ENCODE measurements at regions not wholly inside any gene's neighbourhood (a gene's known extent, or its start where the extent isn't known, plus 50 kb on each side); places are given as distances from the start of the nearest gene placed in this dataset.
"Not testable (repeated sequence)": the region's sequence is repeated elsewhere in the genome, so short reads cannot be mapped to it uniquely, and the experiment has no call there.

DNA sequence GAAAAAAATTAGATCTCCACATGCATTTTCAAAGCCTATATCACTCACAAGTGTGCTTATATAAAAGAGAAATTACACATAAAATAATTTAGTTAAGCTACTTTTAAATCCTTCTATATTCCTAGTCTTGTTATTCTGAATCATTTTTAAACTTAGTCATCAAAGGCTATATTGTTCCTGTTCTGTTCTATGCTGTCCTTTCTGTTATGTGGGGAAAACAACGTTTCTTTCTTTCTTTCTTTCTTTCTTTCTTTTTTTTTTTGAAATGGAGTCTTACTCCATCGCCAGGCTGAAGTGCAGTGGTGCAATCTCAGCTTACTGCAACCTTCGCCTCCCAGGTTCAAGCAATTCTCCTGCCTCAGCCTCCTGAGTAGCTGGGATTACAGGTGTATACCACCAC lies 389.2 kb upstream of the FTMT start:
- no peak for DNase-seq (ENCODE audit: low read depth)

GRCh38 chr5:121471222-121471621 lies 380.5 kb upstream of the FTMT start:
- DNase-seq (ENCODE audit: low read depth) = not testable (repeated sequence)

DNA sequence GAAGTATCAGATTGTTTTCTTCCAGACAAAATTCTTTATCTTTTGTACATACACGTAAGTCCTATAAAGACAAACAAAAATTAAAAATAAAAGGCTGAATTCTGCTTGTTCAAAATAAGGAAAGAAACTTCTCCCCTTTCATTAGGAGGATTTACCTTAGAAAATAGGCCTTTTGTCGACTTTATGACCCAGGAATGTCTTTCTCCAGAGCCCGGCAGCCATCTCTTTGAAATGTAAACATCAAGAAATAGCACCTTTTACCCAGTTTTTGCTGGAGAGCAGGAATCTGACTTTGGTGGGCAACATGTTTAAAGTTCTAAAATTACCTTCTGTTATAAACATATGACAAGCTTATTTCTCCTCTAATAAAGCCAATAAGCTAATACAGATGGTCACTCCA lies 373.0 kb upstream of the FTMT start:
- DNase-seq (ENCODE audit: low read depth) = no peak

DNA sequence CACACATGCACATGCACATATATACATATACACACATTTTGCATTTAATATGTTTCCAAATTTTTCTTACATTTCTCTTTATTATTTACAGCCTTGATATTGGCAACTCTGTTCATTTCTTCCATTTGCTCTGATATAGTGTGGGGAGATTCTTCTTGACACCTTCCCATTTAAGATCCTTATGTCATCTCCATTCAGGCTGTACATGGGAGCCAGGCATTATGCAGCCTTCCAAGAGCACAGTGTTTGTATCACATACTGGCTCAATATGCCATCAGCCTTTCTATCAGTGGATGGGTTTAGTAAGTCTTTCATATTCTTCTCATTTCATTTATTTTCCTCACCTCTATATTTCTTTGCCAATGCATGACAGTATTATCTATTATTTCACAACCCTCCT lies 372.3 kb upstream of the FTMT start:
- no peak for DNase-seq (ENCODE audit: low read depth)

GRCh38 chr5:121485281-121485680 lies 366.4 kb upstream of the FTMT start:
- no peak for DNase-seq (ENCODE audit: low read depth)

GRCh38 chr5:121485999-121486398 lies 365.7 kb upstream of the FTMT start:
- DNase-seq (ENCODE audit: low read depth) = not testable (repeated sequence)

DNA sequence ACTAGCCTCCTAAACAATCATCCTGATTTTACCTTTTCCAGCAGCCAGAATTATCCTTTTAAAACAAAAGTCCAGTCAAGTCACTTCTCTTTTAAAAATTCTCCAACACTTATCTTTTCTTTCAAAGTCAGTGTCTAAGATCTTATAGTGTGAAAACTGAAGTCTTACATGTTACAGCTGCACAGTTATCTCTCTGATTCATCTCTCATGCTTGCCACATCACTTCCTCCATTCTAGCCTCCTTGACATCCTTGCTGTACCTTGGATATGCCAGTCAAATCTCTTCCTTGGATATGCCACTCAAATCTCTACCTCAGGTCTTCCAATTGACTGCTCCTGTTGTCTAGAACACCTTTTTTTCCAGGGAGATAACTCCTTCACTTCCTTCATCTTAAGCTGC lies 361.7 kb upstream of the FTMT start:
- no peak for DNase-seq (ENCODE audit: low read depth)

GRCh38 chr5:121497176-121497575 lies 354.5 kb upstream of the FTMT start:
- no peak for DNase-seq (ENCODE audit: low read depth)

DNA sequence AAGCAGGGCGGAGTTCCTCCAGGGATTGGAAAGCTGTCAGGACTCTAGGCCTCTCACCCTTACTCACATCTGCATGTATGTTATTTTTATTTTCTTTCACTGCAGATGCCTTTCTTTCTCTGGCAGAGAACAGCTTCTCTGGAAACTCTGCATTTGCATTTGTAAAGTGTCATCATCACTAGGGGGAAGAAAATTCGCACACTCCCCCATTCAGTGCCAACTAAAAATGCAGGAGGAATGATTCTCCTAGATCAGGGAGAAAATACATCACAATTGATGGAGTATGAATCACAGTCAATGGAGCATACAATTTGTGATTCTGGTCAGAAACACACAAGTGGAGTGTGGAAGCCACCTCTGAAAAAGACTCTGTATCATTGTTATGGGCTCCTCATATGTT lies 351.4 kb upstream of the FTMT start:
- DNase-seq (ENCODE audit: low read depth) = no peak

DNA sequence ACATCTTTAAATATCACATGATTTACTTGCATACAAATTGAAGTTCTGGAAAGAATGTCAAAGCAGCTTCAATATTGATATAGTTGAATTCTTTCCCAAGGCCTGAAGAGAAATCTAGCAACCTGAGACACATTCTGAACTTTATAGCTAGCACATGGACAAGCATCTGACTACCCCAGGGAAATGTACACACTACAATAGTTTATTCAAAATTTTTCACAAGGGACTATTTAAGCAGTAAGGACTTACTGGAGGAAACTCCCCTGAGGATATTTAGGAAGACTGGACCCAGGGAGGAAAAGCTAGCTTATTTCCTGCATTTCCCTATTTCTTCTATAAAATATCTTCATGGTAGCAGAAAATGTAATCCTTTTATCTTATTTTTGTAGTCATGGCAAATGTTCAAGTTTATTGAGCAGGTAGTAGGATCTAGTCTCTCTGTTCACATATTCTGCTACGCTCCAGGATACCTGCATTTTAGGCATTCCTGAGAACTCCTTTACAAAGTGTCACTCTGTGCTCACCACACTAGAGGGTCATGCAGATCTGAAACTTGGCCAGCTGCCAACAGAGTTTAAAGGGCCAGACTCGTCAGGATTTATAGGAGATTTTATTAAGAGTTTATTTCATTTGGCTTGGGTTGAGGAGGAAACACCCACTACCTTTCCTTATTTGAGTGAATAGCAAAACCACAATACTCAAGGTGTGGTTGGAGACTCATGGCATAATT lies 348.4 kb upstream of the FTMT start:
- peak; percentile 1 for DNase-seq (ENCODE audit: low read depth)

- no peak for DNase-seq (ENCODE audit: low read depth)
Observed at GRCh38 chr5:121516997-121517396, 334.7 kb upstream of the FTMT start.

- DNase-seq (ENCODE audit: low read depth) = no peak
Observed at GRCh38 chr5:121525706-121526105, 326.0 kb upstream of the FTMT start.

DNA sequence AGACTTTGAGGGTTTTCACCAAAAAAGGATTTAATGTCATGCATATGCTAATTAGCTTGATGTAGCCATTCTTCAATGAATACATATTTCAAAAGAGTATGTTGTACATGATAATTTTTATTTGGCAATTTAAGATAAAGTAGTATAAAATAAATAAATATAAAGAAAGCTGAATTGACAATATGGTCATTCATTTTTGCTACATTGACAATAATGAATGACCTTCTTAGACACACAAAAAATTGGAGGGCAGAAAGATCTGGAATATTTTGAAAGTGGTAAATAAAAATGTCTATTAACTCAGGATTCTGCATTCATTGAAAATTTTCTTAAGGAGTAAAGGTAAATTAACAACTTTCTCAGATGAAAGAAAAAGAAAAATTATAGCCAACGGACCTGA lies 324.8 kb upstream of the FTMT start:
- no peak for DNase-seq (ENCODE audit: low read depth)

GRCh38 chr5:121533814-121534213 lies 317.9 kb upstream of the FTMT start:
- DNase-seq (ENCODE audit: low read depth) = no peak

DNA sequence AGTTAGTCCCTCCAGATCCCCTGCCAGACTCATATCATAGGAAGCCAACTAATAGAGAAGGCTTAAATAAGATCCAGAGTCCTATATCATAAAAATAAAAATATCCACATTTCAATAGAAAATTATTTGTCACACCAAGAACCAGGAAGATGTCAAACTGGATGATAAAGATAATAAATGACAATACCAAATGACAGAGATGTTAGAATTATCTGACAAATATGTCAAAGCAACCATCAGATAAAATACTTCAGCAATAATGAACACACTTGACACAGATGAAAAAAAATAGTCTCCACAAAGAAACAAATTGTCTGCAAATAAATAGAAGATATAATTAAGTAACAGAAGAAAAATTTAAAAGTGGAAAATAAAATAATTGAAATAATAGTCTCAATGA lies 300.7 kb upstream of the FTMT start:
- no peak for DNase-seq (ENCODE audit: low read depth)

- no peak for DNase-seq (ENCODE audit: low read depth)
Observed at GRCh38 chr5:121559832-121560231, 291.9 kb upstream of the FTMT start.

GRCh38 chr5:121572061-121572460 lies 279.6 kb upstream of the FTMT start:
- no peak for DNase-seq (ENCODE audit: low read depth)

DNA sequence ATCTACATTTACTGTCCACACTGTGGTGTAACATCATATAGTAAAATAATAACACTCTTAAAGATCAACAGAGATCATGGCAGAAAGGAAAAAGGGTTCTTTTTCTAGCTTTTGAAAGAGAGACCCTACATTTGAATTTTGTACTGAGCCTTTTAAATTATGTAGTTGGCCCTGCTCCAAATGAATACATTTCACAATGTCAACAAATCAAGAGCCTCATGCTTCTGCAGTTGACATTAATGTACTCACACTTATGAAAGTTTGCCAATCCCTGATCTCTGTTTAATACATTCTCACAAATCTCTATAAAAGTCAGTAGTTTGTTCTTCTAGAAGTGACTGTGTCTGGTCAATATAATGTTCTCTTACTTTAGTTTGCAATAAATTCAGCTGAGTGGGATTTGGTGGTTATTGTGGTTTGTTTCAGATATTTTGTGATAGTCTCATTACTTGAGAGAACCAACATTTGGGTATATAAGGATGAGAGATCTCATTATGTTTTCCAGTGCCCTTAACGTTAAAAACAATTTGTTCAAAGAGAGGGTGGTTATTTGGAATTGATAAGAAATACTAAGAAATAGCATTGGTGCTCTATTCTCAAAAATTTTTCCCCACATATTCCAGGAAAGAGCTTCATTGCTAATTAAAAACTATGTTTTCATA lies 277.8 kb upstream of the FTMT start:
- DNase-seq (ENCODE audit: low read depth) = no peak

DNA sequence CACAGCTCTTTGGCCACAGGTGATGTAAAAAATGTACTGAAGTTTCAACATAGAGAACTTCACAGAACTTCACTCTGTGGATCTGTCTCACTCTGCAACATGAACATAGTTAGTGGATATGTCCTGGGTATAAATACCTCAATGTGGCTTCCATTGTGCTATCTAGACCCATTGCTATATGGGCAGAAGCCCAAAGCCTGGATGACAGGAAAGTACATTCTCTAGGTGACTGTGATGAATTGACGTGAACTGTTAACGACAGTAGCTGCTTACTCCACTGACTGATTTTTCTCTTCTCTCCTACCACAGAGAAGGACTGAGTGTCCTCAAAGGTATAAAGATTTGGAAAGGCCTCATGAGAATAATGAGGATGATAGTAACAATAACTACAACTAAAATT lies 270.1 kb upstream of the FTMT start:
- no peak for DNase-seq (ENCODE audit: low read depth)

DNA sequence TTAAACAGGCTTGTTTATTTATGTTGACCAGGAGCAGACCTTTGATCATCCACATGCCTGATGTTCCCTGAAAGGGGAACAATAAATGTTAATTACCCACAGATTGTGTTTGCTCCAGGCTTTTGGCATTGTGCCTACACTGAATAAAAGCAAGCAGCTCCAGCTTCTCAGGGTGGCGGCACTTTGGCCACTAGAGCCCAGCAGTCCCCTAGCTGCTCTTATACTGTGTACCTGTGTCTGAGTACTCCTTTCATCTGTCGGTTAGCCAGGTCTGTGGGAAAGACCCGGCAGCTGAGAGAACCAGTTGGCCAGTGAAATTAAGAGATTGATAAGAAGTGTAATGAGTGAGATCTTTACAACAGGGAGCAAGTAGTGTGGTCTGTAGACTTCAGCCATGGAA lies 254.8 kb upstream of the FTMT start:
- DNase-seq (ENCODE audit: low read depth) = no peak

DNA sequence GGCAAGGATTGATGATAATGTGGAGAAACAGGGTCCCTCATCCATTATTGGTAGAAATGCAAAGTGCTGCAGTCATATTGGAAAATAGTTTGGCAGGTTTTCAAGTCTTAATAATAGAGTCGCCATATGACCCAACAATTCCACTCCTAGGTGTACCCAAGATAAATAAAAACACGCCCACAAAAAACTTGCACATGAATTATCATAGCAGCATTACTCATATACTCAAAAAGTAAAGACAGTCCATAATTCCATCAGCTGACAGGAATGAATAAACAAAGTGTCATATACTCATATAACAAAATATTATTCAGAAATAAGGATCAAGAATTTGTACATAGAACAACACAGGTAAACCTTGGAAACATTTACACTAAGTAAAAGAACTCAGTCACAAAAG lies 242.9 kb upstream of the FTMT start:
- no peak for DNase-seq (ENCODE audit: low read depth)

DNA sequence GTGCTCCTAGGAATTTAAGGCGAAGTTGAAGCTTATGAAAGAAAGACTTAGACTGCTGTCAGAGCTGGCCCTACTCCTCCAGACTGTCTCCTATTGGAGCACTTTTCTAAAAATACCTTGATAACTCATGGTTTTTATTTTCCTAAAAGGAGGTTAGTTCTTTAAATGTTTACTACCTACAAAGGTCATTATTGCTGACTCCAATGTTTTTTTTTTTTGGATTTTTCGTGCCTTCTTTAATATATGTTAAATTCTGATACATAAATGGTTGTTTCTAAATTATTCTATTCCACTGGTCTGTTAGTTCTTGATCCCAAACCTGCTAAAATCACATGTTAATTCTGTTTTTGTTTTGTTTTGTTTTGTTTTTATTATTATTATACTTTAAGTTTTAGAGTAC lies 227.6 kb upstream of the FTMT start:
- DNase-seq (ENCODE audit: low read depth) = no peak

DNA sequence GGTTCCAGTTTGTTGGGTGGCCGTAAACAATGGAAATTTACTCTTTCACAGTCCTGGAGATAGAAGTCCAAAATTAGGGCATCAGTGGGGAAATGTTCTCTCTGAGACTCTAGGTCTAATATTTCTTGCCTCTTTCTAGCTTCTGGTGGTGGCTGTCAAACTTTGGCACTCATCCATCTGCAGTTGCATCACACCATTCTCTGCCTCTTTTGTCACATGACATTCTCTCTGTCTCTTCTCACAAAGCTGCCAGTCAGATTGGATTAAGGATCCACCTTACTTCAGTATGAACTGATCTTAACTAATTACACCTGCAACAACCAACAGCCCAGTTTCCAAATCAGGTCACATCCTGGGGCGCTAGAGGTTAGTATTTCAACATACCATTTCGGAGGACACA lies 222.9 kb upstream of the FTMT start:
- peak; percentile 2 for DNase-seq (ENCODE audit: low read depth)
